ENCODE measurements at regions not wholly inside any gene's neighbourhood (a gene's known extent, or its start where the extent isn't known, plus 50 kb on each side); places are given as distances from the start of the nearest gene placed in this dataset.

GRCh38 chrX:128408842-128409241, 356.6 kb upstream of the ACTRT1 start:
- Histone ChIP-seq H3T11ph (ENCODE audit: low read length) (no peak overlapping the region), H3K79me2 (ENCODE audit: insufficient read depth, low read length) (no peaks in the 10 kb centered on the region), H2BK12ac (ENCODE audit: insufficient read length, low read depth, low read length) (no peak overlapping the region), H2BK5ac (ENCODE audit: insufficient read length, low read length) (no peak overlapping the region), H2BK20ac (ENCODE audit: low read depth, low read length, poor library complexity, severe bottlenecking) (no peak overlapping the region), H4K91ac (ENCODE audit: insufficient read length, low read depth, low read length) (no peak overlapping the region), H2BK15ac (ENCODE audit: low read depth, low read length) (no peak overlapping the region), H3K9ac (ENCODE audit: extremely low read depth, insufficient read length, low read length) (no peak overlapping the region), H4K8ac (replicated peaks; ENCODE audit: insufficient read length, low read depth, low read length) (no peak overlapping the region), H3K27me3 (ENCODE audit: insufficient read depth, low read length) (no peaks in the 10 kb centered on the region), H3K4me1 (ENCODE audit: insufficient read depth, low read length) (no peaks in the 10 kb centered on the region), H3K23ac (ENCODE audit: insufficient read length, low read depth, low read length) (no peak overlapping the region), H3K23me2 (ENCODE audit: insufficient read length, low read depth, low read length, poor library complexity, severe bottlenecking) (no peaks in the 10 kb centered on the region), H3K14ac (ENCODE audit: insufficient read depth, low read length) (no peak overlapping the region), H3K79me1 (ENCODE audit: insufficient read depth, low read depth, low read length, poor library complexity, severe bottlenecking) (no peaks in the 10 kb centered on the region), H4K5ac (ENCODE audit: insufficient read length, low read depth, low read length) (no peak overlapping the region), H3K4me2 (ENCODE audit: insufficient read depth, insufficient read length, low read length) (no peak overlapping the region), H2AK5ac (ENCODE audit: insufficient read length, low read length) (no peak overlapping the region), H2BK120ac (ENCODE audit: low read depth, low read length, poor library complexity, severe bottlenecking) (no peak overlapping the region), H3K4ac (ENCODE audit: low read depth, low read length) (no peak overlapping the region), H3K56ac (ENCODE audit: insufficient read length, low read depth, low read length) (no peak overlapping the region), H3K27ac (ENCODE audit: insufficient read length, low read depth, low read length) (no peak overlapping the region), H3K18ac (ENCODE audit: insufficient read length, low read depth, low read length) (no peak overlapping the region), H2AFZ (ENCODE audit: low read length) (no peak overlapping the region), H4K20me1 (ENCODE audit: control insufficient read depth, insufficient read depth, insufficient read length) (no peaks in the 10 kb centered on the region), H3K9me3 (ENCODE audit: control insufficient read depth, low read depth, low read length) (no peaks in the 10 kb centered on the region)
- peaks cover 0 to 46% of the 10 kb centered on the region in 2 experiments; a peak in 3 of 5 replicates for H3K9me3 Mint-ChIP-seq
- no peak for TF ChIP-seq CTCF (conservative IDR thresholded peaks at IDR 0.05)
- DNase-seq: no peak
- no CpG with 5 or more reads among the region's 3 CpGs for WGBS (ENCODE audit: extremely low coverage, insufficient read length, low lambda C conversion rate)
- no peaks in the 10 kb centered on the region for H3K36me3 Mint-ChIP-seq (ENCODE audit: insufficient read depth in 1 of 3, low read depth in 3 of 3)
- H3K27ac Mint-ChIP-seq: no peak overlapping the region
- H3K27me3 Mint-ChIP-seq (ENCODE audit: low read depth): no peaks in the 10 kb centered on the region
- H3K4me3 Mint-ChIP-seq: no peak overlapping the region
- H3K4me1 Mint-ChIP-seq: peaks cover 0 to 5% of the 10 kb centered on the region in 2 experiments; a peak in 1 of 4 replicates

All from H9 (cell line).